Esophagus squamous epithelium (tissue), 4 donors: ENCODE measurements at regions not wholly inside any gene's neighbourhood (a gene's known extent, or its start where the extent isn't known, plus 50 kb on each side); places are given as distances from the start of the nearest gene placed in this dataset.

Experiments used
- POLR2A ChIP-seq, 4 donors: fragments of 450-650 bp; IDR thresholded peaks; one replicate each; pipeline ENCODE4 v1.6.1; 2017; ENCODE audit warnings: antibody characterized with exemption in 4 of 4, mild to moderate bottlenecking in 4 of 4, moderate library complexity in 3 of 4
- TF ChIP-seq, protein P1 (sequence below), 6 experiments: fragments of 450-650 bp in 4 of 6; fragments of 200-600 bp in 2 of 6; sonication (generic) in 2 of 6; IDR thresholded peaks; one replicate each; pipeline ENCODE4 v1.5.1; 2016 to 2019; ENCODE audit warnings: antibody characterized with exemption in 6 of 6, mild to moderate bottlenecking in 4 of 6, moderate library complexity in 4 of 6

DNA sequence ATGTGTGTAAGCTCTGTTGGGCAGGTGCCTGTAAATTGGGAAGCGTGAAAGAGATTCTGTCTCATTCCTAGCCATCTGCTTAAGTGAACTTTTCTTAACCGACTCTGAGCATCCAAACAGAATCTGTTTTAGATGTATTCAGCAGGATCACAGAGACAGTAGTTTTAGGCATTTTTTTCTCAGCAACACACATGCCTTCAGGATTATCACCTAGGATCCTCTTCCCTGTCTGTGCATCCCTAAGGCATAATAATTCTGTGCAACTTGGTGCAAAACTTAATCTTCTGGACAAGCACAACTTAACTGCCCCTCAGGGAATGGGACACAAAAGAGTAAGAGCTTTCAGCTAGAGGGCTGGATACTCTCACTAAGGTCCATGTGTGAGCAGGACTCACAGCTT is 284.8 kb downstream of the C7orf25 start:
- TF ChIP-seq, protein P1, sequence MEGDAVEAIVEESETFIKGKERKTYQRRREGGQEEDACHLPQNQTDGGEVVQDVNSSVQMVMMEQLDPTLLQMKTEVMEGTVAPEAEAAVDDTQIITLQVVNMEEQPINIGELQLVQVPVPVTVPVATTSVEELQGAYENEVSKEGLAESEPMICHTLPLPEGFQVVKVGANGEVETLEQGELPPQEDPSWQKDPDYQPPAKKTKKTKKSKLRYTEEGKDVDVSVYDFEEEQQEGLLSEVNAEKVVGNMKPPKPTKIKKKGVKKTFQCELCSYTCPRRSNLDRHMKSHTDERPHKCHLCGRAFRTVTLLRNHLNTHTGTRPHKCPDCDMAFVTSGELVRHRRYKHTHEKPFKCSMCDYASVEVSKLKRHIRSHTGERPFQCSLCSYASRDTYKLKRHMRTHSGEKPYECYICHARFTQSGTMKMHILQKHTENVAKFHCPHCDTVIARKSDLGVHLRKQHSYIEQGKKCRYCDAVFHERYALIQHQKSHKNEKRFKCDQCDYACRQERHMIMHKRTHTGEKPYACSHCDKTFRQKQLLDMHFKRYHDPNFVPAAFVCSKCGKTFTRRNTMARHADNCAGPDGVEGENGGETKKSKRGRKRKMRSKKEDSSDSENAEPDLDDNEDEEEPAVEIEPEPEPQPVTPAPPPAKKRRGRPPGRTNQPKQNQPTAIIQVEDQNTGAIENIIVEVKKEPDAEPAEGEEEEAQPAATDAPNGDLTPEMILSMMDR (IDR thresholded peaks at IDR 0.05) = no peak
- no peak for TF ChIP-seq POLR2A (IDR thresholded peaks at IDR 0.05)
